GM12873 (cell line): ENCODE measurements at regions not wholly inside any gene's neighbourhood (a gene's known extent, or its start where the extent isn't known, plus 50 kb on each side); places are given as distances from the start of the nearest gene placed in this dataset.

Experiments
- TF ChIP-seq, protein P1 (sequence below): IDR thresholded peaks from 2 replicates; pipeline ENCODE4 v1.5.1; 2012; ENCODE audit warnings: low read depth, mild to moderate bottlenecking, moderate library complexity, low read length, control low read depth; ENCODE audit not compliant: insufficient read depth; ENCODE audit errors: missing control alignments

DNA sequence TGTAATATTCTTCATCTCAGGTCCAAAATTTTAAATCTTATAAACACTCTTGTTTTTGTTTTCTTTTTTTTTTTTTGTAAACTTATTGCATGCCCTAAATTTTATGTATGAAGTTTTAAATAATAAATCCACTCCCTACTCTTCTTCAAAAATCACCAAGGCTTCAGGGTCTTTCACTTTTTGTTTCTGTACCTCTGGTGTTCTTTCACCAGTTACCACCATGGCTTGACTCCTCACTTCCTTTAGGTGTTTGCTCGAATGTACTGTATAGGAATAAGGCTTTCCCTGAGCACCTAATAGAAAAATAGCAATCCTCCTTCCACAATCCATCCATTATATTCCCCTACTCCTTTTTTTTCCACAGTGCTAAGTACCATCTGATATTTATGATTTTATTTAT, 962.8 kb upstream of the POT1 start:
- TF ChIP-seq, protein P1, sequence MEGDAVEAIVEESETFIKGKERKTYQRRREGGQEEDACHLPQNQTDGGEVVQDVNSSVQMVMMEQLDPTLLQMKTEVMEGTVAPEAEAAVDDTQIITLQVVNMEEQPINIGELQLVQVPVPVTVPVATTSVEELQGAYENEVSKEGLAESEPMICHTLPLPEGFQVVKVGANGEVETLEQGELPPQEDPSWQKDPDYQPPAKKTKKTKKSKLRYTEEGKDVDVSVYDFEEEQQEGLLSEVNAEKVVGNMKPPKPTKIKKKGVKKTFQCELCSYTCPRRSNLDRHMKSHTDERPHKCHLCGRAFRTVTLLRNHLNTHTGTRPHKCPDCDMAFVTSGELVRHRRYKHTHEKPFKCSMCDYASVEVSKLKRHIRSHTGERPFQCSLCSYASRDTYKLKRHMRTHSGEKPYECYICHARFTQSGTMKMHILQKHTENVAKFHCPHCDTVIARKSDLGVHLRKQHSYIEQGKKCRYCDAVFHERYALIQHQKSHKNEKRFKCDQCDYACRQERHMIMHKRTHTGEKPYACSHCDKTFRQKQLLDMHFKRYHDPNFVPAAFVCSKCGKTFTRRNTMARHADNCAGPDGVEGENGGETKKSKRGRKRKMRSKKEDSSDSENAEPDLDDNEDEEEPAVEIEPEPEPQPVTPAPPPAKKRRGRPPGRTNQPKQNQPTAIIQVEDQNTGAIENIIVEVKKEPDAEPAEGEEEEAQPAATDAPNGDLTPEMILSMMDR: no peak

DNA sequence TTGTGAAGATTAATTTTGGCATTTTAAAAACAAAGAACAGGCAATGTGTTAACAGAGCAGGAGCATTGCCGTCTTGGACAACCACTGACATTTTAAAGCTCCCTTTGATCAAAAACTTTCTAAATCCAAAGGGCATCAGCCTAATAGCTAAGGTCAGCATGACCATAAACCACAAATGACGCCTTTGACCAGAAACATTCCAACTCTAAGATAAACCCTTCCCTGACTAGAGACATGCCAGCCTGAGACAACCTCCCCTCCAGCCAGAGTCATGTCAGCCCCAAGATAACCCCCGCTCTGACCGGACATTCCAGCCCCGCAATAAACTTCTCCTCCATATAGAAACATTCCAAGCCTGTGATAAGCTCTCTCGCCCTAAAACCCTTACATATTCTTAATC, 949.4 kb upstream of the POT1 start:
- TF ChIP-seq, protein P1: no peak

DNA sequence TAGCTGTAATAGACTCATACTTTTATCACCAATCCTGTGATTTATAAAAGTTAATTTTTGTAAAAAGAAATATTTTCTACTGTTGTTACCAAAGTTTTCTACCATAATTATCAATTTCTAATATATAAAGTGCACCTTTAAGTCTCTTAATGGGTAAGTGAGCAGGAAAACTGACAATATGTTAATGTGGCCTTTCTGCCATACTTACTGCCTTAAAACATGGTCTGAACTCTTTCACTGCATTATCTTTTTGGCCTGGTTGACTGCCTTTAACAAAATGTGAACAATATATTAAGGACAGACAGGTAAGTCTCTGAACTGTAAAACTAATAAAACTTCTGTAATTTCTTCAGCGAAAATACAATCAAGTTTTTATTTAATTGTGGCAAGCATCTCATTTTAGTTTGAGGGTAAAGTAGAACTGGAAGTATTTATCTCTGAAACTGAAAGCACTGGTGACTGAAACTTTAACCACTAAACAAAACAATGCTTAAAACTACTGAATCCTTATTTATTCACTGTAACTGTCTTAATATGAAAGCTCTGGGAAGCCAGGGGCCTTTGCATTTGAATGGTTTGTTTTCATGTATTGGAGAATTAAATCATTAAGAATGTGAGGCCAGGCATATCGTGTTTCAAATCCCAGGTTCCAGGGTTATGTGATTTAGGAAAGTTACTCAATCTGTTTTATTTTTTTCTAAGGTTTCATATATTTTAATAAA, 948.8 kb upstream of the POT1 start:
- TF ChIP-seq, protein P1: no peak

DNA sequence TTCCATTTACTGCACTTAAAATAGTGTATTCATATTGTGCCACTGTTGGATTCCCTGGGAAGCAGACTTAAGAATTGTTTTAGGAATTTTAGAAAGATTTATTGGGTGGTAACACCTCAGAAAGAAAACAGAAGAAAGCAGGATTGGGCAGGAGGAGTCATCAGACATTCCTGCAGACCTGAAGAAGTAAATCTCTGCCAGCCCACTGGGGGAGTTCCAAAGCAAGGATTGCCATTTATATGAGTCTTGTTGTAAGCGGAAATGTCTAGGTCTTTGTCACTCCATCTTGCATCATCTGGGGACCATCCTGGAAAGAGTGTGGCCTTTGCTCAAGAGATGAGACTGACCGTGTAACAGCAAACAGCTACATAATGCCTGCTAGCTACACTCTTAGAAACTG, 947.6 kb upstream of the POT1 start:
- TF ChIP-seq, protein P1: no peak

DNA sequence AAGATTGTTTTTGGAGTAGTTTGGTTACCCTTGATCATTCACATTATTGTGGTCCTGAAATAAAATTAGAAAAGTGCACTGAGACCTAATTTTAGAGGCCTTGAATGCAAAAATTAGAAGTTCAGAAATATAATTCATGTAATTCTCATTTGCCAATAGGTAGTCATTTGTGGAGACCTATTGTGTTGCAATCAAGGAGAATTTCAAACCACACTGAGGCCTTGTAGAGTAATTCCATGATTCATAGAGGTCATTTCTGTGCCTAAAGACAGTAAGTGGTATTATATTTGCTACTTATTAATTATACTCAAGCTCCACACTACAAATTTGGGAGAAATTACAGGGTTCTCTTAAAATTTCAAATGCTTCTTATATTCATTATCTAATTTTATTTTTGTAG, 946.8 kb upstream of the POT1 start:
- TF ChIP-seq, protein P1: no peak

DNA sequence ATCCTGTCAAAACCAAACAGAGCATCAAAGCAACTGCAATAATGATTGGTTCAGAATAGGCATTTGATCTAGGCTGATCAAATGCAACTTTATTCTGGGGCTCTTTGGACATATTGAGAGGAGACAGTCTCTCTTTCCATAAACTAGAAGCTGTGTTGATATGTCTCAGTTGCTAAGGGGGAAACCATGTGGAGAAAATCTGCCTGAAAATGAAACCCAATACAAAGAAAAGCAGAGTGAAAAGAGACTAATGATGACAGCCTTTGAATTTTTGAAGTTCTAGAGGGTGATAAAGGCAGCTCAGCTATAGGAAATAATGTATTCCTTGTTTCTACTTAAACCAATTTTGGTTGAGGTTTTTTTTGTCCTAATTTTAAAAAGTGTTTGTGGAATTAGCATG, 941.8 kb upstream of the POT1 start:
- TF ChIP-seq, protein P1: no peak

DNA sequence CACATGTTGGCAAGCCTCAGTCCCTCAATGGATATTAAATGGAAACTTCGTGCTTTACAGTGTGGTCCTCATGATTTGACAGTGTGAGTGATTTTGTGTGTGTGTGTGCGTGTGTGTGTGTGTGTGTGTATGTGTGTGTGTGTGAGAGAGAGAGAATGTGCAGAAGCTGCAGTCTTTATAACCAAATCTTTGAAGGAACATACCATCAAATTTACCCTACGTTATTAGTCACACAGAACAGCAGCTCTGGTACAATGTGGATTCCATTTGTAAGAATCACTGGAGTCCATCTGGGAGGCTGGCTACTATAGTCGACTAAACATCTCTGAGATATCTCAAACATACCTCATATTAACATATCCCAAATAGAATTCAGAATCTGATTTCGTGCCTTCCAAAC, 928.0 kb upstream of the POT1 start:
- TF ChIP-seq, protein P1: no peak
